H1 (cell line): ENCODE measurements at regions not wholly inside any gene's neighbourhood (a gene's known extent, or its start where the extent isn't known, plus 50 kb on each side); places are given as distances from the start of the nearest gene placed in this dataset.

Source experiments
- CTCF ChIA-PET: fragments of 300-600 bp; sonication (Branson Sonifier 250); formaldehyde crosslinking; loops from one replicate; lab custom pipeline; 2021; ENCODE audit not compliant: partially characterized antibody; lab: Charles Lee
- POLR2A ChIA-PET: fragments of 300-600 bp; sonication (Branson Sonifier 250); formaldehyde crosslinking; loops from one replicate; lab custom pipeline; 2021; ENCODE audit warnings: inconsistent platforms; ENCODE audit not compliant: partially characterized antibody; lab: Charles Lee
- DNase-seq, 2 experiments: peaks; one replicate each; pipeline versions ENCODE4 v3.0.0 to v3.0.0-alpha.2; 2010 to 2022; ENCODE audit warnings: low spot score in 2 of 2, low read depth in 1 of 2, mixed read lengths in 1 of 2
- FAIRE-seq: peaks from 2 replicates; lab custom pipeline; 2011; peaks lifted over from hg19 to GRCh38; lab: Jason Lieb, UNC
- H2AFZ ChIP-seq: 2 replicates; pipeline ENCODE4 v1.8.1; 2012; ENCODE audit warnings: low read length, inconsistent platforms
- H2AK5ac ChIP-seq: 2 replicates; pipeline ENCODE4 v1.6.1; 2013; ENCODE audit warnings: low read depth, low read length
- H2BK120ac ChIP-seq: replicated peaks from 2 replicates; pipeline ENCODE3; 2013; ENCODE audit warnings: low read depth, low read length, inconsistent platforms
- H2BK12ac ChIP-seq: 2 replicates; pipeline ENCODE4 v1.6.1; 2013; ENCODE audit warnings: low read depth, low read length
- H2BK15ac ChIP-seq: 2 replicates; pipeline ENCODE4 v1.6.1; 2013; ENCODE audit warnings: low read length
- H2BK20ac ChIP-seq: 2 replicates; pipeline ENCODE4 v1.6.1; 2013; ENCODE audit warnings: low read length
- H2BK5ac ChIP-seq: 2 replicates; pipeline ENCODE4 v1.6.1; 2013; ENCODE audit warnings: low read depth, low read length
- H3K14ac ChIP-seq: 2 replicates; pipeline ENCODE4 v1.6.1; 2013; ENCODE audit warnings: inconsistent platforms; ENCODE audit not compliant: insufficient read length
- H3K18ac ChIP-seq: 2 replicates; pipeline ENCODE4 v1.6.1; 2013; ENCODE audit warnings: low read length; ENCODE audit errors: extremely low read depth
- H3K23ac ChIP-seq: 2 replicates; pipeline ENCODE4 v1.6.1; 2013; ENCODE audit warnings: inconsistent platforms; ENCODE audit not compliant: insufficient read length
- H3K23me2 ChIP-seq: 2 replicates; pipeline ENCODE4 v1.6.1; 2013; ENCODE audit warnings: low read depth, low read length
- H3K27ac ChIP-seq: 2 replicates; pipeline ENCODE4 v1.6.1; 2011; ENCODE audit warnings: low read depth, low read length, inconsistent platforms
- H3K27me3 ChIP-seq, 4 experiments: replicated peaks in 1 of 4; 1 replicate in 1 of 4; 2 replicates in 3 of 4; pipeline versions ENCODE4 v1.6.1 to v1.8.1; 2011 to 2013; ENCODE audit warnings: low read length in 3 of 4, mild to moderate bottlenecking in 3 of 4, inconsistent platforms in 2 of 4, mixed read lengths in 2 of 4, moderate library complexity in 1 of 4; ENCODE audit not compliant: control insufficient read depth in 3 of 4, insufficient read depth in 3 of 4; ENCODE audit errors: extremely low read depth in 1 of 4
- H3K36me3 ChIP-seq, 4 experiments: 2 replicates each; pipeline versions ENCODE4 v1.6.1 to v1.8.1; 2011 to 2013; ENCODE audit warnings: mild to moderate bottlenecking in 4 of 4, low read length in 3 of 4, moderate library complexity in 2 of 4, control low read depth in 1 of 4, inconsistent platforms in 1 of 4; ENCODE audit not compliant: insufficient read depth in 4 of 4, control insufficient read depth in 2 of 4
- H3K4ac ChIP-seq: replicated peaks from 2 replicates; pipeline ENCODE3; 2013; ENCODE audit warnings: low read length, low read depth, mixed read lengths, inconsistent platforms; ENCODE audit not compliant: insufficient read length
- H3K4me1 ChIP-seq, 4 experiments: replicated peaks in 1 of 4; 1 replicate in 1 of 4; 2 replicates in 3 of 4; pipeline versions ENCODE4 v1.6.1 to v1.8.1; 2011 to 2013; ENCODE audit warnings: low read length in 3 of 4, inconsistent platforms in 2 of 4, mixed read lengths in 1 of 4; ENCODE audit not compliant: insufficient read depth in 4 of 4, control insufficient read depth in 3 of 4
- H3K4me2 ChIP-seq, 2 experiments: 2 replicates each; pipeline versions ENCODE4 v1.6.1 to v1.8.1; 2011 to 2013; ENCODE audit warnings: low read depth in 2 of 2, low read length in 2 of 2, control low read depth in 1 of 2, inconsistent platforms in 1 of 2, mild to moderate bottlenecking in 1 of 2; ENCODE audit not compliant: insufficient read depth in 1 of 2
- H3K4me3 ChIP-seq, 4 experiments: fragments of 200-600, 300-600 bp in 1 of 4; sonication (generic), shearing (Covaris generic), sonication (Bioruptor Twin) in 1 of 4; 2 replicates each; pipeline versions ENCODE4 v1.5.1 to v1.8.1; 2011 to 2016; ENCODE audit warnings: low read length in 4 of 4, low read depth in 3 of 4, control low read depth in 2 of 4, inconsistent platforms in 2 of 4, mild to moderate bottlenecking in 2 of 4, mixed read lengths in 1 of 4, moderate library complexity in 1 of 4; ENCODE audit not compliant: insufficient read depth in 2 of 4; ENCODE audit errors: extremely low read depth in 1 of 4
- H3K56ac ChIP-seq: replicated peaks from 2 replicates; pipeline ENCODE3; 2013; ENCODE audit warnings: low read depth, mild to moderate bottlenecking, mixed read lengths, low read length, inconsistent platforms; ENCODE audit not compliant: insufficient read length
- H3K79me1 ChIP-seq: 2 replicates; pipeline ENCODE4 v1.6.1; 2013; ENCODE audit warnings: low read depth, low read length, control low read depth
- H3K79me2 ChIP-seq, 2 experiments: 2 replicates each; pipeline versions ENCODE4 v1.6.1 to v1.8.1; 2012 to 2013; ENCODE audit warnings: low read length in 2 of 2, mild to moderate bottlenecking in 2 of 2, inconsistent platforms in 1 of 2; ENCODE audit not compliant: insufficient read depth in 2 of 2, control insufficient read depth in 1 of 2
- H3K9ac ChIP-seq, 4 experiments: replicated peaks in 1 of 4; 1 replicate in 1 of 4; 2 replicates in 3 of 4; pipeline versions ENCODE4 v1.6.1 to v1.8.1; 2011 to 2013; ENCODE audit warnings: low read depth in 3 of 4, low read length in 3 of 4, control low read depth in 2 of 4, mild to moderate bottlenecking in 2 of 4, moderate library complexity in 2 of 4, inconsistent platforms in 1 of 4; ENCODE audit errors: extremely low read depth in 1 of 4
- H3K9me3 ChIP-seq, 2 experiments: 2 replicates each; pipeline versions ENCODE4 v1.6.1 to v1.8.1; 2012 to 2013; ENCODE audit warnings: mild to moderate bottlenecking in 2 of 2, moderate library complexity in 2 of 2, control low read depth in 1 of 2, inconsistent platforms in 1 of 2, low read depth in 1 of 2, low read length in 1 of 2, mixed read lengths in 1 of 2; ENCODE audit not compliant: insufficient read depth in 2 of 2
- H4K20me1 ChIP-seq, 2 experiments: replicated peaks in 1 of 2; 2 replicates each; pipeline versions ENCODE3 to v1.8.1; 2011 to 2013; ENCODE audit warnings: inconsistent platforms in 2 of 2, low read length in 2 of 2, mild to moderate bottlenecking in 1 of 2; ENCODE audit not compliant: insufficient read depth in 2 of 2, control insufficient read depth in 1 of 2
- H4K5ac ChIP-seq: 2 replicates; pipeline ENCODE4 v1.6.1; 2013; ENCODE audit warnings: low read length, low read depth, mixed read lengths, inconsistent platforms; ENCODE audit not compliant: insufficient read length
- H4K8ac ChIP-seq: 2 replicates; pipeline ENCODE4 v1.8.0; 2013; ENCODE audit warnings: mild to moderate bottlenecking, moderate library complexity, low read length, inconsistent platforms; ENCODE audit not compliant: insufficient read depth; ENCODE audit errors: extremely low read depth
- H4K91ac ChIP-seq: replicated peaks from 2 replicates; pipeline ENCODE3; 2013; ENCODE audit warnings: low read length, mixed read lengths, inconsistent platforms; ENCODE audit not compliant: insufficient read length
- ATF3 ChIP-seq: IDR thresholded peaks from 2 replicates; pipeline ENCODE4 v1.6.1; 2011; ENCODE audit warnings: low read depth, mild to moderate bottlenecking, low read length; ENCODE audit not compliant: insufficient read depth
- CREB1 ChIP-seq: IDR thresholded peaks from 2 replicates; pipeline ENCODE4 v1.6.1; 2012; ENCODE audit warnings: inconsistent platforms
- E2F6 ChIP-seq: IDR thresholded peaks from 2 replicates; pipeline ENCODE4 v1.6.1; 2012; ENCODE audit warnings: inconsistent platforms
- EP300 ChIP-seq, 2 experiments: IDR thresholded peaks; 1 replicate in 1 of 2; 2 replicates in 1 of 2; pipeline ENCODE4 v1.6.1; 2011 to 2012; ENCODE audit warnings: low read depth in 2 of 2, low read length in 2 of 2, mild to moderate bottlenecking in 2 of 2, borderline replicate concordance in 1 of 2, inconsistent platforms in 1 of 2, moderate library complexity in 1 of 2
- GABPA ChIP-seq: IDR thresholded peaks from 2 replicates; pipeline ENCODE4 v1.6.1; 2011; ENCODE audit warnings: mild to moderate bottlenecking, low read length, moderate library complexity, borderline replicate concordance; ENCODE audit not compliant: insufficient read depth
- GTF2F1 ChIP-seq: IDR thresholded peaks from 2 replicates; pipeline ENCODE4 v1.6.1; 2012; ENCODE audit warnings: low read depth, low read length, improper control_type of control experiment, borderline replicate concordance
- HDAC6 ChIP-seq: IDR thresholded peaks from one replicate; pipeline ENCODE4 v1.7.1; 2012; ENCODE audit warnings: low read depth, mild to moderate bottlenecking, inconsistent platforms, low read length, moderate library complexity
- MAFK ChIP-seq: IDR thresholded peaks from 2 replicates; pipeline ENCODE4 v1.6.1; 2012; ENCODE audit warnings: low read depth, mild to moderate bottlenecking, improper control_type of control experiment, low read length
- SP1 ChIP-seq: IDR thresholded peaks from 2 replicates; pipeline ENCODE4 v1.6.1; 2011; ENCODE audit warnings: low read depth, low read length
- SP2 ChIP-seq: IDR thresholded peaks from 2 replicates; pipeline ENCODE4 v1.6.1; 2012; ENCODE audit warnings: mild to moderate bottlenecking, low read length, inconsistent platforms
- SRF ChIP-seq: IDR thresholded peaks from 2 replicates; pipeline ENCODE4 v1.6.1; 2011; ENCODE audit warnings: mild to moderate bottlenecking, low read depth, low read length, moderate library complexity
- TCF12 ChIP-seq: IDR thresholded peaks from 2 replicates; pipeline ENCODE4 v1.6.1; 2011; ENCODE audit warnings: low read depth, mild to moderate bottlenecking, low read length
- TEAD4 ChIP-seq: IDR thresholded peaks from 2 replicates; pipeline ENCODE4 v1.6.1; 2012; ENCODE audit warnings: low read depth, low read length, inconsistent platforms, mixed read lengths
- YY1 ChIP-seq: IDR thresholded peaks from 2 replicates; pipeline ENCODE4 v1.6.1; 2011; ENCODE audit warnings: low read depth, mild to moderate bottlenecking, low read length
- WGBS, 2 experiments: shearing (Covaris generic) in 1 of 2; methylation state at CpG; one replicate each; pipeline versions ENCODE4 v1.1.6 to v1.1.7; 2013 to 2015; ENCODE audit warnings: low lambda C conversion rate in 2 of 2, mixed read lengths in 2 of 2, inconsistent platforms in 1 of 2, low coverage in 1 of 2, missing lambda C conversion rate in 1 of 2; ENCODE audit not compliant: insufficient replicate concordance in 2 of 2, insufficient coverage in 1 of 2, insufficient read length in 1 of 2; ENCODE audit errors: extremely low coverage in 1 of 2, missing lambda C conversion rate in 1 of 2; 5-methylcytosine and 5-hydroxymethylcytosine counted together

GRCh38 chr14:71527838-71528237, 404.4 kb upstream of the RGS6 start:
- H3K79me2 ChIP-seq: peaks cover 0 to 21% of the 10 kb centered on the region in 2 experiments; a peak in 2 of 4 replicates
- no peak overlapping the region for H3K4me2 ChIP-seq
- no peaks in the 10 kb centered on the region; the same call in 1 of the 2 replicates for H3K79me1 ChIP-seq
- no peaks in the 10 kb centered on the region for H3K36me3 ChIP-seq
- H3K27ac ChIP-seq: no peak overlapping the region
- H2AFZ ChIP-seq: no peak overlapping the region
- no peak overlapping the region for H2BK5ac ChIP-seq
- DNase-seq: no peak
- H4K8ac ChIP-seq: no peak overlapping the region
- no peak overlapping the region for H3K18ac ChIP-seq
- H3K27me3 ChIP-seq: no peaks in the 10 kb centered on the region
- H2BK20ac ChIP-seq: no peak overlapping the region
- peaks cover 0 to 1% (median 0%) of the 10 kb centered on the region in 4 experiments; a peak in 1 of 7 replicates for H3K4me1 ChIP-seq
- 91% methylated on average over 8 of the region's 8 CpGs; no CpG with 5 or more reads in 1 of the 2 experiments for WGBS, 2 experiments
- no peak overlapping the region for H4K91ac ChIP-seq
- no peak for FAIRE-seq
- H2BK15ac ChIP-seq: no peak overlapping the region
- no peak overlapping the region for H3K14ac ChIP-seq
- no peak overlapping the region for H2BK120ac ChIP-seq
- H3K4me3 ChIP-seq: no peak overlapping the region
- no peak overlapping the region for H2AK5ac ChIP-seq
- no peak overlapping the region for H4K5ac ChIP-seq
- H4K20me1 ChIP-seq: no peaks in the 10 kb centered on the region
- ChIA-PET CTCF (interaction anchor here (0.6 to 3.0 kb wide), 5 partner anchors 11 to 192 kb away, joined by 3 to 13 read pairs (median 5); no protein-coding TSS in a partner anchor), POLR2A (interaction anchor here (1.4 kb wide), 1 partner anchor 15 kb away, joined by 6 read pairs; no protein-coding TSS in a partner anchor)
- H3K4ac ChIP-seq: no peak overlapping the region
- no peak overlapping the region for H3K23ac ChIP-seq
- no peak overlapping the region for H2BK12ac ChIP-seq
- no peak overlapping the region for H3K56ac ChIP-seq
- H3K9ac ChIP-seq: no peak overlapping the region
- H3K23me2 ChIP-seq: no peaks in the 10 kb centered on the region
- H3K9me3 ChIP-seq: no peaks in the 10 kb centered on the region
- TF ChIP-seq SP2 (no peak), GTF2F1 (no peak), SRF (no peak), SP1 (no peak), E2F6 (no peak), MAFK (no peak), HDAC6 (no peak), ATF3 (no peak), EP300 (IDR thresholded peaks at IDR 0.05; ENCODE audit: borderline replicate concordance in 1 of 2, low read depth in 2 of 2, low read length in 2 of 2) (no peak), TCF12 (no peak), GABPA (no peak), CREB1 (no peak), YY1 (no peak), TEAD4 (no peak)
